T1000 (cell line): ENCODE measurements at regions not wholly inside any gene's neighbourhood (a gene's known extent, or its start where the extent isn't known, plus 50 kb on each side); places are given as distances from the start of the nearest gene placed in this dataset.
A peak's percentile ranks its signal among the peaks of the same experiment; 100 is the strongest.

Experiments used
- DNase-seq: peaks from one replicate; lab custom pipeline; 2025; ENCODE audit warnings: mixed read lengths; lab: John Stamatoyannopoulos, UW

GRCh38 chr1:42096554-42096953 lies 56.7 kb upstream of the GUCA2B start:
- no peak for DNase-seq

GRCh38 chr1:42089246-42089645 lies 64.0 kb upstream of the GUCA2B start:
- DNase-seq, result no peak

- no peak for DNase-seq
Measured at GRCh38 chr1:42086146-42086545, 67.1 kb upstream of the GUCA2B start.

DNA sequence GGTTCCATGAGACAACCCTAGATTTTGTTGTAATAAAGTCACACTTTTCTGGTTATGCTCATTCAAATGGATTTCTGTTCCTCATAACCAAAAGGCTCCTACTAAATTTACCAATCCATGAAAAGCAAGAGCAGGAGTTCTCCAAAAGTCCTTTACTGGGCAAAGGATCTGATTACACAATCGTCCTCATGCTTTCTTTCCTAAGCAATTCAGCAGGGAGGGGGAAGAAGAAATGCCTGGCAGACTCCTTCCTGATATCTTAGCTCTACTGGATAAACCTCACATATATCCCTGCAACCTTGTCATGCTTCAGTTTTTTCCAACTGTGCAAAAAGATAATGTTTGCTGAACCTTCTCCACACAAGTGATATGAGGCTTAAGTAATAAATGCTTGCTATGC lies 67.6 kb upstream of the GUCA2B start:
- no peak for DNase-seq

DNA sequence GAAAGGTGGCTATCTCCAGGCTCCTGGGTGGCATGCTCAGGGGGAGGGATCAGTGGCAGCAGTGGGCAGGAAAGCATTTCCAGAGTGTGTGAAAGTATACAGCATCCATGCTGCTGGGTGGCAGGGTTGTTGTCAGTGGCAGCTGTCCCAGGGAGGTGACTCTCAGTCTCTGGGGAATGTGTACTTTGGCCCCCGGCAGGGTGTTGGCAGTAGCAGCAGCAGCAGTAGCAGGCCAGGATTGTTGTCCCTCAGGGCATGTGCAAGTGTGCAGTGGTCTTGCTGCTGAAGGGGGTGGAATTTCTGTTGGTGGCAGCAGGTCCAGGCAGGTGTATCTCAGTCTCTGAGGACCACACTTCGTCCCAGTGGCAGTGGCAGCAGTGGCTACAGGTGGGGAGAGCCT lies 71.7 kb upstream of the GUCA2B start:
- no peak for DNase-seq

DNA sequence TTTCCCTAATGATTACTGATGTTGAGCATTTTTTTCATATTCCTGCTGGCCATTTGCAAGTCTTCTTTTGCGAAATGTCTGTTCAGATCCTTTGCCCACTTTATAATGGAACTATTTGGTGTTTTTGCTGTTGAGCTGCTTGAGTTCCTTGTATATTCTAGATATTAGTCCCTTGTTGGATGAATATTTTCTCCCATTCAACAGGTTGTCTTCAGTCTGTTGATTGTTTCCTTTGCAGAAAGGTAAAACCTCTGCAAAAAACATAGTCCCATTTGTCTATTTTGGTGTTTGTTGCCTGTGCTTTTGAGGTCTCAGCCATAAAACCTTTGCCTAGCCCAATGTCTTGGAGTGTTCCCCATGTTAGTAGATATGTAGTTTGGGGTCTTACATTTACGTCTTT lies 78.0 kb upstream of the GUCA2B start:
- DNase-seq, result no peak

GRCh38 chr1:42070996-42071395 lies 82.2 kb upstream of the GUCA2B start:
- DNase-seq, result no peak

DNA sequence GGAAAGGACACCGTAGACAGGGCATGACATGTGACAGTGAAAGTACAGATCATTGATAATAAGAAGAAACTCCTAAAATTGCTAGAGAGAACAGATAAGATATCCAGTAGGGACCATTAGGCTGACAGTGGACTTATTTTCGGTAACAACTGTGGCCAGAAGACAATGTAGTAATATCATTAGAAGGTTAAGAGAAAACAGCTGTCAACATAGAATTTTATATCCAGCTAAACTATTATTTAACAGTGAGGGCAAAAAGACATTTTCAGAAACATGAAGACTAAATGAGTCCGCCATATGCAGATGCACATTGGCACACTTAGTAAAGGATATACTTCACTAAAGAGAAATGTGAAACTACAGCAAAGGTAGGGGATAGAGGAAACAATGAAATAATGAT lies 95.4 kb upstream of the GUCA2B start:
- DNase-seq, result no peak

- DNase-seq, result no peak
Measured at GRCh38 chr1:42056460-42056859, 96.8 kb upstream of the GUCA2B start.

DNA sequence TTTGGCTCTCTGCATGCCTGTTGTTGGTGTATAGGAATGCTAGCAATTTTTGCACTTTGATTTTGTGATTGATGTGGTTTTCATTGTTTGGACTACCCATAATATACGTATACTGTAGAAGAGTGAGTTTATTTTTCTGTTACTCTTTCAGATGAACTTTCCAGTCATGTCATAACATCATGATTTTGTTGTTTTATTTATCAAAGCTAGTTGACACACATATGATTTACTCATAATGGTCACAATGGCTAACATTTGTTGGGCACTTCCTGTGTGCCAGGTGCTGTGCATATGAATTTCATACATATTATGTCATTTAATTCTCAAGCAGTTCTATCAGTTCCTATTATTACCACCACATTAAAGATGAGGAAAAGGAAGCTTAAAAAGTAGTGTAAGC lies 98.1 kb upstream of the GUCA2B start:
- no peak for DNase-seq

- no peak for DNase-seq
Measured at GRCh38 chr1:42052072-42052699, 101.0 kb upstream of the GUCA2B start.

DNA sequence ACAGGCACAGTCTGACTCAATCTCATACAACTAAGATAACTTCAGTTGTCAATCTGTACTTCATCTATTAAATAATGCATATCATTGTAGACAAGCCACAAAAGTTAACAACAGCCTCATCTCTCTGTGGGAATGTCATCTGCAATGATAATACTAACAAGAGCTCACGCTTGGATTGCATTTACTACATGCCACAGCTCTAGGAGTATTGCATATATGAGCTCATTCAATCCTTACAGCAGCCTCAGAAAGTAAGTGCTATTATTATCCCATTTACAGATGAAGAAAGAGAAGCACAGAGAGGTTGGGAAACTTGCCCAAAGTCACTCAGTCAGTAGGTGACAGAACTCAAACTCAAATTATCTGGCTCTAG lies 105.7 kb upstream of the GUCA2B start:
- no peak for DNase-seq

GRCh38 chr1:42046761-42047507 lies 106.3 kb upstream of the GUCA2B start:
- no peak for DNase-seq

- DNase-seq, result no peak
Measured at GRCh38 chr1:42044346-42044745, 108.9 kb upstream of the GUCA2B start.

DNA sequence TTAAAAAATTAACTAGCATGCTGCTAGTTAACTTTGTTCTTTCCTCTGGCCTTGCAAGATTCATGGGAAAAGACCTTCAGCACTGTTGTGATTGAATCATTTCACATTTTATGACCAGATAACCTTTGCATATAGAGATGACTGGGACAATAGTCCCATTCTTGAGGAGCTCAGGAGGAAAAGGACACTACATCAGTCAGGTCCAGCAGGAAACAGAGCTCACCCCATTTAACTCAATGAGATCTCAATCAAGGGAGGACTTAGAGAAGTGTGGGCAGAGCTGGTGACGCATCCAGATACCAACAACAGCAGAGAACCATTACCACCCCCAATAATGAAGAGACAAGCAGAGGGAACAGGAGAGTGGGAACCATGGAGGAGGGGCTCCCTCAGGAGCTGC lies 109.4 kb upstream of the GUCA2B start:
- no peak for DNase-seq

GRCh38 chr1:42043182-42043581 lies 110.0 kb upstream of the GUCA2B start:
- no peak for DNase-seq

- DNase-seq, result no peak
Measured at GRCh38 chr1:42041031-42041430, 112.2 kb upstream of the GUCA2B start.

- DNase-seq, result no peak
Measured at GRCh38 chr1:42040159-42040558, 113.1 kb upstream of the GUCA2B start.

- no peak for DNase-seq
Measured at GRCh38 chr1:42038261-42038660, 114.9 kb upstream of the GUCA2B start.

GRCh38 chr1:42037586-42037985 lies 115.6 kb upstream of the GUCA2B start:
- no peak for DNase-seq

DNA sequence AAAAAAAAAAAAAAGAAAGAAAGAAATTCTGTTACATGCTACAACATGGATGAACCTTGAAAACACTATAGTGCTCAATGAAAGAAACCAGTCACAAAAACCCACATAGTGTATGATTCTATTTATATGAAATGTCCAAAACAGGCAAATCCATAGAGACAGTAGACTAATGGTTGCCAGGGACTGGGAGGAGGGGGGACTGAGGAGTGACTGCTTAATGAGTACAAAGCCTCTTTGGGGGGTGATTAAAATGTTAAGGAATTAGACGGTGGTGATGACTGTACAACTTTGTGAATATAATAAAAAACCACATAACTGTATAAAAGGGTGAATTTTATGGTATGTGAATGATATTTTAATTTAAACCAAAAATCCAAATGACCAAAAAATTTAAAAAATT lies 116.0 kb upstream of the GUCA2B start:
- DNase-seq, result no peak

- peak; percentile 94 for DNase-seq
Measured at GRCh38 chr1:42035830-42036604, 117.2 kb upstream of the GUCA2B start.

GRCh38 chr1:42035205-42035829 lies 116.6 kb upstream of the HIVEP3 start:
- peak; percentile 43 for DNase-seq
